ES-I3 (cell line): ENCODE measurements at regions not wholly inside any gene's neighbourhood (a gene's known extent, or its start where the extent isn't known, plus 50 kb on each side); places are given as distances from the start of the nearest gene placed in this dataset.
"Not testable (repeated sequence)": the region's sequence is repeated elsewhere in the genome, so short reads cannot be mapped to it uniquely, and the experiment has no call there.

Source experiments
- H3K36me3 ChIP-seq: 2 replicates; pipeline ENCODE4 v1.6.1; 2013; ENCODE audit warnings: mild to moderate bottlenecking, low read length, control low read depth, moderate library complexity; ENCODE audit not compliant: insufficient read depth
- H3K4me1 ChIP-seq: 2 replicates; pipeline ENCODE4 v1.6.1; 2013; ENCODE audit warnings: mild to moderate bottlenecking, control low read depth, low read length; ENCODE audit not compliant: insufficient read depth
- H3K9ac ChIP-seq: 2 replicates; pipeline ENCODE4 v1.6.1; 2013; ENCODE audit warnings: low read depth, mild to moderate bottlenecking, low read length, moderate library complexity
- H3K9me3 ChIP-seq: 2 replicates; pipeline ENCODE4 v1.6.1; 2013; ENCODE audit warnings: mild to moderate bottlenecking, low read length, moderate library complexity; ENCODE audit not compliant: control insufficient read depth, insufficient read depth

DNA sequence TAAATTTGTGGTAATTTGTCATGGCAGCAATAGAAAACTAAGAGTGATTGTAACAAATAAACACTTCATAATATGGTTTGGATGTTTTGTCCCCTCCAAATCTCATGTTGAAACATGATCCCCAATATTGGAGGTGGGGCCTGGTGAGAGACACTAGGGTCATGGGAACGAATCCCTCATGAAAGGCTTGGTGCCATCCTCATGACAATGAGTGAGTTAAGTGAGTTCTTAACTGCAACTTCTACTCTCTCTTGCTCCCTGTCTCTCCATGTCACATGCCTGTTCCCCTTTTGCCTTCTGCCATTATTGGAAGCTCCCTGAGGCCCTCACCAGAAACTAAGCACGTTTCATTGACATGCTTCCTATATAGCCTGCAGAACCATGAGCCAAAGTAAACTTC, 1233.2 kb downstream of the OLFM4 start:
- no peaks in the 10 kb centered on the region for H3K9me3 ChIP-seq
- H3K4me1 ChIP-seq: peaks cover 33% of the 10 kb centered on the region
- H3K9ac ChIP-seq: no peak overlapping the region
- H3K36me3 ChIP-seq: no peaks in the 10 kb centered on the region

GRCh38 chr13:54263868-54264267, 1235.3 kb downstream of the OLFM4 start:
- H3K9ac ChIP-seq: 0 out of 2 replicates have a peak overlapping the region, but pooled peaks have one; percentile 2
- H3K9me3 ChIP-seq: no peaks in the 10 kb centered on the region
- H3K36me3 ChIP-seq: no peaks in the 10 kb centered on the region
- peaks cover 32% of the 10 kb centered on the region for H3K4me1 ChIP-seq

DNA sequence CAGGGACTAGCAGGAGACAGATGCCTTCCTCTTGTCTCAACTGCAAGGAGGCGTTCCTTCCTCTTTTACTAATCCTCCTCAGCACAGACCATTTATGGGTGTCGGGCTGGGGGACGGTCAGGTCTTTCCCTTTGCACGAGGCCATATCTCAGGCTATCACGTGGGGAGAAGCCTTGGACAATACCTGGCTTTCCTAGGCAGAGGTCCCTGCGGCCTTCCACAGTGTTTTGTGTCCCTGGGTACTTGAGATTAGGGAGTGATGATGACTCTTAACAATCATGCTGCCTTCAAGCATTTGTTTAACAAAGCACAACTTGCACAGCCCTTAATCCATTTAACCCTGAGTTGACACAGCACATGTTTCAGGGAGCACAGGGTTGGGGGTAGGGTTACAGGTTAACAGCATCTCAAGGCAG, 1238.6 kb downstream of the OLFM4 start:
- Histone ChIP-seq H3K9ac (peak overlapping the region; percentile 60), H3K4me1 (peaks cover 23% of the 10 kb centered on the region)
- H3K9me3 ChIP-seq, H3K36me3 ChIP-seq: not testable (repeated sequence)

- H3K9me3 ChIP-seq, H3K36me3 ChIP-seq: not testable (repeated sequence)
- Histone ChIP-seq H3K9ac (peak overlapping the region; percentile 60), H3K4me1 (peaks cover 14% of the 10 kb centered on the region)
Measured at GRCh38 chr13:54268013-54268695, 1239.5 kb downstream of the OLFM4 start.

- 0 out of 2 replicates have a peak, but pooled peaks cover 4% of the 10 kb centered on the region for H3K4me1 ChIP-seq
- no peak overlapping the region for H3K9ac ChIP-seq
- peaks cover 3% of the 10 kb centered on the region; the same call in 1 of the 2 replicates for H3K9me3 ChIP-seq
- H3K36me3 ChIP-seq: peaks cover 4% of the 10 kb centered on the region; the same call in 1 of the 2 replicates
Measured at GRCh38 chr13:54287062-54287764, 1258.6 kb downstream of the OLFM4 start.

GRCh38 chr13:54301085-54301484, 1272.5 kb downstream of the OLFM4 start:
- peaks cover 40% of the 10 kb centered on the region for H3K4me1 ChIP-seq
- no peaks in the 10 kb centered on the region for H3K9me3 ChIP-seq
- peaks cover 14% of the 10 kb centered on the region for H3K36me3 ChIP-seq
- H3K9ac ChIP-seq: no peak overlapping the region

GRCh38 chr13:54305377-54305776, 1276.8 kb downstream of the OLFM4 start:
- Histone ChIP-seq H3K9me3 (no peaks in the 10 kb centered on the region), H3K4me1 (peaks cover 44% of the 10 kb centered on the region), H3K36me3 (peaks cover 18% of the 10 kb centered on the region), H3K9ac (no peak overlapping the region)

GRCh38 chr13:54312885-54313284, 1284.3 kb downstream of the OLFM4 start:
- H3K36me3 ChIP-seq: peaks cover 8% of the 10 kb centered on the region; the same call in 1 of the 2 replicates
- peaks cover 9% of the 10 kb centered on the region; the same call in 1 of the 2 replicates for H3K4me1 ChIP-seq
- peaks cover 6% of the 10 kb centered on the region; the same call in 1 of the 2 replicates for H3K9me3 ChIP-seq
- no peak overlapping the region for H3K9ac ChIP-seq

- H3K9me3 ChIP-seq: peaks cover 6% of the 10 kb centered on the region; the same call in 1 of the 2 replicates
- no peaks in the 10 kb centered on the region for H3K4me1 ChIP-seq
- peaks cover 25% of the 10 kb centered on the region for H3K36me3 ChIP-seq
- no peak overlapping the region for H3K9ac ChIP-seq
Measured at GRCh38 chr13:54317722-54318121, 1289.1 kb downstream of the OLFM4 start.

DNA sequence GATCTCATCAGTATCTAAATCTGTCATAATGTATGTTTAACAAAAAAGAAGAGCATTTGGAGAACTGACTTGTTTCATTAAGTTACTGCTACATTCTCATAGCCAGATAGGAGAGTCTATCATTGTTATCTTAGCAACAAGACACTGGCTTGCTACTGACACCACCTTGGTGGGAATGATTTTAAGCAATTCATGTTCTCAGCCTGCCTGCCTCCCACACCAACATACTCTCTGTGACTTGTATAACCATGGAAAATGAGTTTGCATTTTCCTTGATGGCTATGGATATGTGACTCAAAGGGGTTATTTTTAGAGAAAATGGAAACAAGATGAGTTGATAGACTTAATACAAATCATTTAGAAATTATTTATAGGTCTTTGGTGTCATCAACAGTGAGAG, 1308.9 kb downstream of the OLFM4 start:
- H3K36me3 ChIP-seq: no peaks in the 10 kb centered on the region
- H3K4me1 ChIP-seq: no peaks in the 10 kb centered on the region; the same call in 1 of the 2 replicates
- no peaks in the 10 kb centered on the region for H3K9me3 ChIP-seq
- H3K9ac ChIP-seq: no peak overlapping the region

- no peak overlapping the region for H3K9ac ChIP-seq
- 0 out of 2 replicates have a peak, but pooled peaks cover 2% of the 10 kb centered on the region for H3K36me3 ChIP-seq
- no peaks in the 10 kb centered on the region for H3K9me3 ChIP-seq
- H3K4me1 ChIP-seq: no peaks in the 10 kb centered on the region
Measured at GRCh38 chr13:54347531-54347930, 1318.9 kb downstream of the OLFM4 start.

GRCh38 chr13:54356209-54356608, 1327.6 kb downstream of the OLFM4 start:
- Histone ChIP-seq H3K4me1 (peaks cover 23% of the 10 kb centered on the region), H3K9me3 (no peaks in the 10 kb centered on the region), H3K36me3 (0 out of 2 replicates have a peak, but pooled peaks cover 3% of the 10 kb centered on the region), H3K9ac (no peak overlapping the region)

GRCh38 chr13:54356849-54357248, 1328.2 kb downstream of the OLFM4 start:
- 0 out of 2 replicates have a peak, but pooled peaks cover 3% of the 10 kb centered on the region for H3K36me3 ChIP-seq
- H3K4me1 ChIP-seq: peaks cover 23% of the 10 kb centered on the region
- peak overlapping the region; percentile 2; the same call in 1 of the 2 replicates for H3K9ac ChIP-seq
- H3K9me3 ChIP-seq: no peaks in the 10 kb centered on the region

GRCh38 chr13:54357284-54357933, 1328.8 kb downstream of the OLFM4 start:
- Histone ChIP-seq H3K36me3 (0 out of 2 replicates have a peak, but pooled peaks cover 3% of the 10 kb centered on the region), H3K9me3 (no peaks in the 10 kb centered on the region), H3K9ac (peak overlapping the region; percentile 2; the same call in 1 of the 2 replicates), H3K4me1 (peaks cover 23% of the 10 kb centered on the region)
